SH-SY5Y (cell line): ENCODE measurements at regions not wholly inside any gene's neighbourhood (a gene's known extent, or its start where the extent isn't known, plus 50 kb on each side); places are given as distances from the start of the nearest gene placed in this dataset.
A peak's percentile ranks its signal among the peaks of the same experiment; 100 is the strongest.

ENCODE experiments used
- GATA2 ChIP-seq: IDR thresholded peaks from 2 replicates; pipeline ENCODE4 v1.6.1; 2011; ENCODE audit warnings: mild to moderate bottlenecking, low read depth, low read length
- GATA3 ChIP-seq: IDR thresholded peaks from 2 replicates; pipeline ENCODE4 v1.6.1; 2011; ENCODE audit warnings: low read depth, mild to moderate bottlenecking, low read length, moderate library complexity

DNA sequence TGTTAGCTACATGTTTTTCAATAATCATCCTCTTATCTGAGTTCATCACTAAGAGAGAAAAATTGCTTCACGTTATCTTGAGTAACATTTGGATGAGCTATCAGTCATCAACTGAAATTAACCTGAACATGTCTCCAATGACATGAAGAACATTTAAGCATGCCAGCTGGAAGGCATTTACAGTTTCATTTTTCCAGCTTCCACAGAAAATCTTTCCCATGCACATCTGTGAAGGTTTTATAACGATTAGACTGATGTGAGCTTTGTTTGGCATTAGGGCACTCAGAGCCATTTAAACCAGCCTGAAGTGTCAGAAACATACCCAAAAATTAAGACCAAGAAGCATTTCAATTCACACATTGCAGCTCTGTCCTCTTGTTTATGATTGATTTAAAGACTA lies 235.8 kb upstream of the ARHGEF26 start:
- TF ChIP-seq GATA3 = 0 out of 2 replicates have a peak, but pooled peaks have one; percentile 49
- no peak for TF ChIP-seq GATA2
